ENCODE measurements at regions not wholly inside any gene's neighbourhood (a gene's known extent, or its start where the extent isn't known, plus 50 kb on each side); places are given as distances from the start of the nearest gene placed in this dataset.

DNA sequence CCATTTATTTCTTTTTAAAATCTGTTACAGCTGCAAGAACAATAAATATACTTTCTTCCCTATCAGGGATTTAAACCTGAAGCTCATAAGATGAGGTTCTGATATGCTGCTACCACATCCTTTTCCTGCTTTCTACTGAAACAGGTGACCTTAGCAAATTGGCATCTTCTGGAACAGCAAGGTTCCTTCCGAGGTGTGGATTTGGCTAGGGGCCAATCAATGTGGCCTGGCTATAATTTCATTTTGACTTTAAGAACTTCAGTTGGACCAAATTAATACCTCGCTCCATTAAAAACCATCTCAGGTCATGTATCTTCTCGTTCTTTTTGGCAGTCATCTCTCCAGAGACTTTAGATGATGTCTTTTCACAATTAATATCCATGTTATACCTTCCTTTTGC is 53.4 kb upstream of the C3orf80 start:
- no peaks in the 10 kb centered on the region for H3K79me2 ChIP-seq (ENCODE audit: control insufficient read depth, insufficient read depth, low read length)

DNA sequence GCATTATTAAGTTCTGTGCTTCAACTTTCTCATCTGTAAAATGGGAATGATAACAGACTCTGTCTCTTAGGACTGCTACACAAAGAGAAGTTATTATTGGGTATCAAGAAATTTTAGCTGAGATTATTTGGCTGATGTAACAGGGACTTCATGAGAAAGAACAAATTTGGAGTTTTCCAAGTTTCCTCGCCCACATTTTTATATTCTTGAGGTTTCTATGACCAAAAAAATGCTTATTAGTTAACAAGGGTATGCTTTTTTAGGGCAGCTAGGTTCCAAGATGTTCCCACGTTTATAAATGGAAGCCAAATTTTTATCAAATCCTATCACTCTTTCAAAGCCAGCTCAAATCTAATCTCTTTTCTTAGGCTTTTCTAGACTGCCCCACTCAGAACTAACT is 50.6 kb upstream of the C3orf80 start:
- no peaks in the 10 kb centered on the region for H3K36me3 ChIP-seq (ENCODE audit: control insufficient read depth in 2 of 2, extremely low read depth in 1 of 2, insufficient read depth in 2 of 2, low read length in 2 of 2)
- H2AFZ ChIP-seq (ENCODE audit: control insufficient read depth, low read length): no peak overlapping the region
- H3K9ac ChIP-seq (ENCODE audit: control insufficient read depth, extremely low read depth, insufficient read depth, low read length): no peak overlapping the region
- H3K9me3 ChIP-seq (ENCODE audit: control insufficient read depth, low read depth, low read length): no peaks in the 10 kb centered on the region
- no peaks in the 10 kb centered on the region for H3K79me2 ChIP-seq (ENCODE audit: control insufficient read depth, insufficient read depth, low read length)
- TF ChIP-seq EZH2 (IDR thresholded peaks at IDR 0.05; ENCODE audit: low read length): no peak
- TF ChIP-seq, protein P1, sequence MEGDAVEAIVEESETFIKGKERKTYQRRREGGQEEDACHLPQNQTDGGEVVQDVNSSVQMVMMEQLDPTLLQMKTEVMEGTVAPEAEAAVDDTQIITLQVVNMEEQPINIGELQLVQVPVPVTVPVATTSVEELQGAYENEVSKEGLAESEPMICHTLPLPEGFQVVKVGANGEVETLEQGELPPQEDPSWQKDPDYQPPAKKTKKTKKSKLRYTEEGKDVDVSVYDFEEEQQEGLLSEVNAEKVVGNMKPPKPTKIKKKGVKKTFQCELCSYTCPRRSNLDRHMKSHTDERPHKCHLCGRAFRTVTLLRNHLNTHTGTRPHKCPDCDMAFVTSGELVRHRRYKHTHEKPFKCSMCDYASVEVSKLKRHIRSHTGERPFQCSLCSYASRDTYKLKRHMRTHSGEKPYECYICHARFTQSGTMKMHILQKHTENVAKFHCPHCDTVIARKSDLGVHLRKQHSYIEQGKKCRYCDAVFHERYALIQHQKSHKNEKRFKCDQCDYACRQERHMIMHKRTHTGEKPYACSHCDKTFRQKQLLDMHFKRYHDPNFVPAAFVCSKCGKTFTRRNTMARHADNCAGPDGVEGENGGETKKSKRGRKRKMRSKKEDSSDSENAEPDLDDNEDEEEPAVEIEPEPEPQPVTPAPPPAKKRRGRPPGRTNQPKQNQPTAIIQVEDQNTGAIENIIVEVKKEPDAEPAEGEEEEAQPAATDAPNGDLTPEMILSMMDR (optimal IDR thresholded peaks at IDR 0.05 in 1 of 3, IDR thresholded peaks at IDR 0.05 in 1 of 3, conservative IDR thresholded peaks at IDR 0.05 in 1 of 3; ENCODE audit: extremely low read depth in 1 of 3, insufficient read depth in 2 of 3, low read length in 3 of 3): no peak
- H4K20me1 ChIP-seq (ENCODE audit: control insufficient read depth, extremely low read depth, insufficient read depth, low read length): no peaks in the 10 kb centered on the region
- no peak overlapping the region for H3K27ac ChIP-seq (ENCODE audit: control insufficient read depth, insufficient read depth, low read length)
- H3K4me3 ChIP-seq (ENCODE audit: control insufficient read depth in 2 of 3, extremely low read depth in 1 of 3, insufficient read depth in 2 of 3, low read depth in 1 of 3, low read length in 3 of 3): no peak overlapping the region
- dilution Hi-C loops (cut with MboI; ENCODE audit: extremely low pct_ligation_motif_present, low sequenced_read_pairs): no loop called here
- no peaks in the 10 kb centered on the region for H3K4me1 ChIP-seq (ENCODE audit: control insufficient read depth, extremely low read depth, insufficient read depth, low read length)
- no peaks in the 10 kb centered on the region for H3K27me3 ChIP-seq (ENCODE audit: control insufficient read depth, extremely low read depth, insufficient read depth, low read length)
- no peak for FAIRE-seq
- no peak overlapping the region for H3K4me2 ChIP-seq (ENCODE audit: control insufficient read depth, extremely low read depth, insufficient read depth, low read depth, low read length)
- H3K9me1 ChIP-seq (ENCODE audit: control insufficient read depth, extremely low read depth, insufficient read depth, low read length): no peaks in the 10 kb centered on the region
- no peak for DNase-seq (ENCODE audit: low read depth, low spot score)

More for the DNA sequence above, 53.4 kb upstream of the C3orf80 start:
- Histone ChIP-seq H4K20me1 (ENCODE audit: control insufficient read depth, extremely low read depth, insufficient read depth, low read length) (no peaks in the 10 kb centered on the region), H3K4me3 (ENCODE audit: control insufficient read depth in 2 of 3, extremely low read depth in 1 of 3, insufficient read depth in 2 of 3, low read depth in 1 of 3, low read length in 3 of 3) (no peak overlapping the region), H3K4me1 (ENCODE audit: control insufficient read depth, extremely low read depth, insufficient read depth, low read length) (no peaks in the 10 kb centered on the region), H3K4me2 (ENCODE audit: control insufficient read depth, extremely low read depth, insufficient read depth, low read depth, low read length) (no peak overlapping the region), H3K27me3 (ENCODE audit: control insufficient read depth, extremely low read depth, insufficient read depth, low read length) (no peaks in the 10 kb centered on the region), H3K9me3 (ENCODE audit: control insufficient read depth, low read depth, low read length) (no peaks in the 10 kb centered on the region), H3K27ac (ENCODE audit: control insufficient read depth, insufficient read depth, low read length) (no peak overlapping the region), H3K36me3 (ENCODE audit: control insufficient read depth in 2 of 2, extremely low read depth in 1 of 2, insufficient read depth in 2 of 2, low read length in 2 of 2) (no peaks in the 10 kb centered on the region), H3K9me1 (ENCODE audit: control insufficient read depth, extremely low read depth, insufficient read depth, low read length) (no peaks in the 10 kb centered on the region), H3K9ac (ENCODE audit: control insufficient read depth, extremely low read depth, insufficient read depth, low read length) (no peak overlapping the region), H2AFZ (ENCODE audit: control insufficient read depth, low read length) (no peak overlapping the region)
- FAIRE-seq (no peak), DNase-seq (ENCODE audit: low read depth, low spot score) (no peak)
- dilution Hi-C loops (cut with MboI; ENCODE audit: extremely low pct_ligation_motif_present, low sequenced_read_pairs): no loop called here
- TF ChIP-seq EZH2 (IDR thresholded peaks at IDR 0.05; ENCODE audit: low read length): no peak
- TF ChIP-seq, protein P1 (optimal IDR thresholded peaks at IDR 0.05 in 1 of 3, IDR thresholded peaks at IDR 0.05 in 1 of 3, conservative IDR thresholded peaks at IDR 0.05 in 1 of 3; ENCODE audit: extremely low read depth in 1 of 3, insufficient read depth in 2 of 3, low read length in 3 of 3): no peak
